Activated B cell treated with CpG ODN at 0.5 μM for 24 hours (primary cell): ENCODE measurements at regions not wholly inside any gene's neighbourhood (a gene's known extent, or its start where the extent isn't known, plus 50 kb on each side); places are given as distances from the start of the nearest gene placed in this dataset.
"Not testable (repeated sequence)": the region's sequence is repeated elsewhere in the genome, so short reads cannot be mapped to it uniquely, and the experiment has no call there.

ENCODE experiments used
- ATAC-seq: fragments of 200-7000 bp; cut with Tn5 transposase; one replicate; pipeline ENCODE4 v1.10.0; 2021; ENCODE audit warnings: low read depth, mild to moderate bottlenecking, moderate library complexity
- CTCF ChIA-PET: fragments of 350-600 bp; sonication (Branson Sonifier 250); formaldehyde crosslinking; loops from one replicate; lab custom pipeline; 2021; ENCODE audit warnings: antibody characterized with exemption; lab: Charles Lee
- POLR2A ChIA-PET: fragments of 350-600 bp; sonication (Branson Sonifier 250); formaldehyde crosslinking; loops from one replicate; lab custom pipeline; 2021; ENCODE audit warnings: antibody characterized with exemption; lab: Charles Lee
- DNase-seq: peaks from one replicate; pipeline ENCODE4 v3.0.0; 2022
- H3K27ac Mint-ChIP-seq: one replicate; pipeline ENCODE4 v1.8.0; 2020; ENCODE audit warnings: mixed read lengths
- H3K27me3 Mint-ChIP-seq: one replicate; pipeline ENCODE4 v1.8.0; 2021; ENCODE audit warnings: mixed read lengths
- H3K36me3 Mint-ChIP-seq: one replicate; pipeline ENCODE4 v1.8.0; 2021; ENCODE audit warnings: low read depth, mixed read lengths
- H3K4me1 Mint-ChIP-seq: one replicate; pipeline ENCODE4 v1.8.0; 2021; ENCODE audit warnings: mixed read lengths
- H3K4me3 Mint-ChIP-seq: one replicate; pipeline ENCODE4 v1.8.0; 2020; ENCODE audit warnings: mild to moderate bottlenecking, mixed read lengths
- H3K9me3 Mint-ChIP-seq: one replicate; pipeline ENCODE4 v1.8.0; 2020; ENCODE audit warnings: mixed read lengths
- CTCF ChIP-seq: fragments of 200-600 bp; IDR thresholded peaks from one replicate; pipeline ENCODE4 v1.8.0; 2022; ENCODE audit warnings: antibody characterized with exemption, mild to moderate bottlenecking
- intact Hi-C: fragments of 100-400 bp; cut with micrococcal nuclease; formaldehyde crosslinking; loops from one replicate; pipeline ENCODE4 v1.15.1; 2024

- DNase-seq (no peak), ATAC-seq (no peak)
- intact Hi-C loops = no loop called here
- Mint-ChIP-seq H3K4me1 (peaks cover 21% of the 10 kb centered on the region), H3K4me3 (peak overlapping the region; percentile 76), H3K36me3 (no peaks in the 10 kb centered on the region), H3K9me3 (no peaks in the 10 kb centered on the region), H3K27me3 (peaks cover 10% of the 10 kb centered on the region), H3K27ac (no peak overlapping the region)
- ChIA-PET CTCF (no interaction called here), POLR2A (no interaction called here)
- no peak for TF ChIP-seq CTCF
Measured at GRCh38 chr22:49671331-49672013, 156.2 kb downstream of the BRD1 start.

- Mint-ChIP-seq H3K27ac (no peak overlapping the region), H3K9me3 (no peaks in the 10 kb centered on the region), H3K36me3 (no peaks in the 10 kb centered on the region), H3K27me3 (peaks cover 10% of the 10 kb centered on the region), H3K4me3 (peak overlapping the region; percentile 76), H3K4me1 (peaks cover 26% of the 10 kb centered on the region)
- ATAC-seq (peak; percentile 65), DNase-seq (peak; percentile 48)
- intact Hi-C loops = loop anchor here (1.0 kb wide), 1 partner anchor 13 kb away; no protein-coding TSS in a partner anchor
- ChIA-PET CTCF (no interaction called here), POLR2A (no interaction called here)
- TF ChIP-seq CTCF = no peak
Measured at GRCh38 chr22:49670456-49671330, 157.0 kb downstream of the BRD1 start.

GRCh38 chr22:49669969-49670455 lies 157.7 kb downstream of the BRD1 start:
- DNase-seq = peak; percentile 39
- CTCF ChIA-PET, H3K27ac Mint-ChIP-seq, H3K36me3 Mint-ChIP-seq, H3K9me3 Mint-ChIP-seq: not testable (repeated sequence)
- Mint-ChIP-seq H3K4me3 (peak overlapping the region; percentile 75), H3K27me3 (peaks cover 10% of the 10 kb centered on the region), H3K4me1 (peaks cover 26% of the 10 kb centered on the region)
- POLR2A ChIA-PET = interaction anchor here (0.8 kb wide), 1 partner anchor 9 kb away, joined by 3 read pairs; no protein-coding TSS in a partner anchor
- ATAC-seq = peak; percentile 53
- intact Hi-C loops = loop anchor here (1.0 kb wide), 1 partner anchor 13 kb away; no protein-coding TSS in a partner anchor

- H3K9me3 Mint-ChIP-seq, intact Hi-C loops, CTCF ChIA-PET, H3K36me3 Mint-ChIP-seq, H3K27ac Mint-ChIP-seq, DNase-seq: not testable (repeated sequence)
- peaks cover 10% of the 10 kb centered on the region for H3K27me3 Mint-ChIP-seq
- POLR2A ChIA-PET = interaction anchor here (0.8 kb wide), 1 partner anchor 9 kb away, joined by 3 read pairs; no protein-coding TSS in a partner anchor
- ATAC-seq = peak; percentile 36
- peaks cover 26% of the 10 kb centered on the region for H3K4me1 Mint-ChIP-seq
- H3K4me3 Mint-ChIP-seq = peak overlapping the region; percentile 75
Measured at GRCh38 chr22:49669427-49669968, 158.2 kb downstream of the BRD1 start.

- CTCF ChIA-PET = no interaction called here
- Mint-ChIP-seq H3K36me3 (no peaks in the 10 kb centered on the region), H3K4me1 (peaks cover 26% of the 10 kb centered on the region), H3K27me3 (peaks cover 10% of the 10 kb centered on the region), H3K27ac (no peak overlapping the region), H3K9me3 (no peaks in the 10 kb centered on the region), H3K4me3 (no peak overlapping the region)
- POLR2A ChIA-PET = interaction anchor here (0.7 kb wide), 1 partner anchor 38 kb away, joined by 3 read pairs; no protein-coding TSS in a partner anchor
- intact Hi-C loops = no loop called here
- DNase-seq (no peak), ATAC-seq (no peak)
- TF ChIP-seq CTCF = no peak
Measured at GRCh38 chr22:49668402-49668801, 159.3 kb downstream of the BRD1 start.
